ENCODE measurements at regions not wholly inside any gene's neighbourhood (a gene's known extent, or its start where the extent isn't known, plus 50 kb on each side); places are given as distances from the start of the nearest gene placed in this dataset.

- TF ChIP-seq CTCF (IDR thresholded peaks at IDR 0.05; ENCODE audit: low read depth, low read length, poor library complexity, severe bottlenecking): no peak
- TF ChIP-seq EZH2phosphoT487 (IDR thresholded peaks at IDR 0.05; ENCODE audit: borderline replicate concordance, low read length): no peak
These were observed 256.5 kb upstream of the NT5E start for GRCh38 chr6:85193339-85193738.

Measured in DOHH2 (cell line).